ENCODE measurements at regions not wholly inside any gene's neighbourhood (a gene's known extent, or its start where the extent isn't known, plus 50 kb on each side); places are given as distances from the start of the nearest gene placed in this dataset.

DNA sequence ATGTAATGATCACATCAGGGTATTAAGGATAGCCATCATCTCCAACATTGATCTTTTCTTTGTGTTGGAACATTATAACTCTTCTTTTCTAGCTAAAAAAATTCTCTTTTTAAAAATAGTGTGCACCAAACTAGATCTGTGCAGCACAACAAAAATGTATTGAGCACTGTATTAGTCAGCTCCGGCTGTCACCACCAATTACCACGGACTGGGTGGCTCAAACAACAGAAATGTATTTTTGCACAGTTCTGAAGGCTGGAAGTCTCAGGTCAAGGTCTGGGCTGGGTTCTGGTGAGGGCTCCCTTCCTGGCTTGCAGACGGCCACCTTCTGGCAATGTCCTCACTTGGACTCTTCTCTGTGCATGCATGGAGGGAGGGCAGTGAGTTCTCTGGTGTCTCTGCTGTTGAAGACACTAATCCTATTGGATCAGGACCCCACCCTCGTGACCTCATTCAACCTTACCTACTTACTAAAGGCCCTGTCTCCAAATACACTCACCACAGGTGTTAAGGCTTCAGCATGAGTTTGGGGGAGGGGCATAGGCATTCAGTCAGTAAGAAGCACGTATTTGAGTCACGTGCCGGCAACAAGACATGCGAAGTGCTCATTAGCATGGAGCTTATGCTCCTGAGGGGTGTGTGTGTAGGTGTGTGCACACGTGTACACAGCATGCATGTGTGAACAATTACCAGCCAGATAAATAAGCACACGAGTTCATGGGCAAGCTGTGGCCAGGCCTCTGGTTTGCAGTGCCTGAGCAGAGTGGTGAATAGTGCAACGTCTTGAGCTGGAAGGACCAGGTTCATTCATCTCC, 89.4 kb upstream of the SH3PXD2B start:
- TF ChIP-seq, protein P1, sequence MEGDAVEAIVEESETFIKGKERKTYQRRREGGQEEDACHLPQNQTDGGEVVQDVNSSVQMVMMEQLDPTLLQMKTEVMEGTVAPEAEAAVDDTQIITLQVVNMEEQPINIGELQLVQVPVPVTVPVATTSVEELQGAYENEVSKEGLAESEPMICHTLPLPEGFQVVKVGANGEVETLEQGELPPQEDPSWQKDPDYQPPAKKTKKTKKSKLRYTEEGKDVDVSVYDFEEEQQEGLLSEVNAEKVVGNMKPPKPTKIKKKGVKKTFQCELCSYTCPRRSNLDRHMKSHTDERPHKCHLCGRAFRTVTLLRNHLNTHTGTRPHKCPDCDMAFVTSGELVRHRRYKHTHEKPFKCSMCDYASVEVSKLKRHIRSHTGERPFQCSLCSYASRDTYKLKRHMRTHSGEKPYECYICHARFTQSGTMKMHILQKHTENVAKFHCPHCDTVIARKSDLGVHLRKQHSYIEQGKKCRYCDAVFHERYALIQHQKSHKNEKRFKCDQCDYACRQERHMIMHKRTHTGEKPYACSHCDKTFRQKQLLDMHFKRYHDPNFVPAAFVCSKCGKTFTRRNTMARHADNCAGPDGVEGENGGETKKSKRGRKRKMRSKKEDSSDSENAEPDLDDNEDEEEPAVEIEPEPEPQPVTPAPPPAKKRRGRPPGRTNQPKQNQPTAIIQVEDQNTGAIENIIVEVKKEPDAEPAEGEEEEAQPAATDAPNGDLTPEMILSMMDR (IDR thresholded peaks at IDR 0.05): no peak
- no peak for TF ChIP-seq POLR2A (IDR thresholded peaks at IDR 0.05)
- Histone ChIP-seq H3K4me3 (no peak overlapping the region), H3K27me3 (no peaks in the 10 kb centered on the region), H3K27ac (no peak overlapping the region), H3K4me1 (no peaks in the 10 kb centered on the region), H3K36me3 (ENCODE audit: low read depth, missing control alignments) (no peaks in the 10 kb centered on the region), H3K9me3 (no peaks in the 10 kb centered on the region)
- WGBS, 2 donors: 86 to 88% methylated on average over 11 of the region's 11 CpGs
- peak; percentile 7 for DNase-seq
- intact Hi-C loops (cut with DNase I; ENCODE audit: low total_unique reads): no loop called here

DNA sequence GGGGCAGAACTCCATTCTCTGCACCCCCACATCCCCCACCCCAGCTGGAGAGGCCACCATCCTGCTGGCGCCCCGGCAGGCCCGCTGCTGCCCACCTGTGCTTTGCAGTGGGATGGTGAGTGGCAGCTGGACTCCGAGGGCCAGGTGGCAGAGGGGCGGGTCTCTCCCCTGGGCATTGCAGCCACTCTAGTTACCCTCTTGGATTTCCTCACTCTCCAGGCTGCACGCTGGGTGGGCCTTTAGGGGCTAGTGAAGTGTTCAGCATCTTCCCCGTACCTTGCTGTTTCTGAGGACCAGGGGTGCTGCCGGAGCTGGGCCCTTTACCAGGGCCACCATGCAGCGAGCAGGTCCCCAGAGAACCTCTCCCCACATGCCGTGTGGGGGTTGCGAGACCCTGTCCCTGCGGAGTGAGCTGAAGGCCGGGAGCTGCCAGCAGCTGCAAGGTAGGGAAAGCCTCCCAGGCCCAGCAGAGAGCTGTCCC, 88.4 kb upstream of the SH3PXD2B start:
- Histone ChIP-seq H3K36me3 (ENCODE audit: low read depth, missing control alignments) (no peaks in the 10 kb centered on the region), H3K4me1 (no peaks in the 10 kb centered on the region), H3K4me3 (no peak overlapping the region), H3K27me3 (no peaks in the 10 kb centered on the region), H3K9me3 (no peaks in the 10 kb centered on the region), H3K27ac (no peak overlapping the region)
- no peak for DNase-seq
- no peak for TF ChIP-seq POLR2A (IDR thresholded peaks at IDR 0.05)
- TF ChIP-seq, protein P1 (IDR thresholded peaks at IDR 0.05): no peak
- WGBS, 2 donors: 94 to 100% methylated on average over 2 to 13 of the region's 13 CpGs
- intact Hi-C loops (cut with DNase I; ENCODE audit: low total_unique reads): no loop called here

DNA sequence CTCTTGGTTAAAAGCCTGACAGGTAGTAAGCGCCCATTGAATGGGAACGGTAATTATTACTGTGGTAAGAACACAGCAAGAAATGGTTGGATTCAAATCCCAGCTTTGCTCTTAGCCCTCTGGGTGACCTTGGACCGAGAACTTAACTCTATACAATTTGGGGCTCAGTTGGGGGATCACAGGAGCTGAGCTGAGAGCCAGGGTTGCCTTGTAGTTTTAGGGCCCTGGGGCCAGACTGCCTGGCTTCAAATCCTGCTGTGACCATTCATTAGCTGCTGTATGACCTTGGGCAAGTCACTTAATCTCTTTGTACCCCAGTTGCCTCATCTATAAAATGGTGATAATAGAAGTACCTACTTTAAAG, 87.4 kb upstream of the SH3PXD2B start:
- Histone ChIP-seq H3K4me3 (no peak overlapping the region), H3K4me1 (no peaks in the 10 kb centered on the region), H3K9me3 (no peaks in the 10 kb centered on the region), H3K27ac (no peak overlapping the region), H3K27me3 (no peaks in the 10 kb centered on the region), H3K36me3 (ENCODE audit: low read depth, missing control alignments) (no peaks in the 10 kb centered on the region)
- TF ChIP-seq, protein P1 (IDR thresholded peaks at IDR 0.05): no peak
- TF ChIP-seq POLR2A (IDR thresholded peaks at IDR 0.05): no peak
- intact Hi-C loops (cut with DNase I; ENCODE audit: low total_unique reads): no loop called here
- WGBS, 2 donors: 86 to 92% methylated on average over 3 of the region's 3 CpGs
- DNase-seq: no peak

DNA sequence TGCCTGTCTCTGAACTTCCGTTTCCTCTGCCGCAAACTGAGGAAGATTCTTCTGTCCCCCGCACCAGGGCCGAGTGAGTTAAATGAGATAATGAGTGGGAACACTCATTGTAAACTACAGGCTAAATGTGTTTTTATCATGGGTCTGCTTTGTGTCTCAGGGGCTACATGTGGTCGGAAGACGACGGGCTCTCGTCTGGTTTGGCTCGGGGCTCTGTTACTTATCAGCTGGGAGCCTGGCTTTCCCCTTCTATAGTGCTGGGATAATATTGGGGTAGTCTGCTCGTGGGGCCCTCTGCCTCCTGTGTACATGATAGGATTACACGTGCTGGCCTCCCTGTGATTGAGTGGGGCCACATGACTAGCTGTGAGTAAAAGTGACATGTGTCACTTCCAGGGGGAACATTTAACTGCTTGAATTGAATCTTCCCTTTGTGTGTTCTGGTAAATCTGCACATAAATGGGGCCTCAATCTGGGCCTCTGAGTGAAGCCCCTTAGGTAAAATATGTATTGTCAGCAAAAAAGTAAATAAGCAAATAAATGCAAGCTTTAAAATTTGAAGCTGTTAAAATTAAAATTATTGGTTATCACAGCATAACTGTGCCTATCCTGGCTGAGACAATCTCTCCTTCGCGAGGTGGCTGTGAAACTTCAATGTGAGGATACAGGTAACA, 86.9 kb upstream of the SH3PXD2B start:
- H3K27me3 ChIP-seq: no peaks in the 10 kb centered on the region
- intact Hi-C loops (cut with DNase I; ENCODE audit: low total_unique reads): no loop called here
- no peak overlapping the region for H3K27ac ChIP-seq
- TF ChIP-seq, protein P1 (IDR thresholded peaks at IDR 0.05): no peak
- no peak for TF ChIP-seq POLR2A (IDR thresholded peaks at IDR 0.05)
- no peaks in the 10 kb centered on the region for H3K9me3 ChIP-seq
- no peaks in the 10 kb centered on the region for H3K4me1 ChIP-seq
- H3K36me3 ChIP-seq (ENCODE audit: low read depth, missing control alignments): no peaks in the 10 kb centered on the region
- 62 to 65% methylated on average over 13 of the region's 13 CpGs for WGBS, 2 donors
- no peak for DNase-seq
- H3K4me3 ChIP-seq: no peak overlapping the region
